ENCODE measurements at regions not wholly inside any gene's neighbourhood (a gene's known extent, or its start where the extent isn't known, plus 50 kb on each side); places are given as distances from the start of the nearest gene placed in this dataset.

DNA sequence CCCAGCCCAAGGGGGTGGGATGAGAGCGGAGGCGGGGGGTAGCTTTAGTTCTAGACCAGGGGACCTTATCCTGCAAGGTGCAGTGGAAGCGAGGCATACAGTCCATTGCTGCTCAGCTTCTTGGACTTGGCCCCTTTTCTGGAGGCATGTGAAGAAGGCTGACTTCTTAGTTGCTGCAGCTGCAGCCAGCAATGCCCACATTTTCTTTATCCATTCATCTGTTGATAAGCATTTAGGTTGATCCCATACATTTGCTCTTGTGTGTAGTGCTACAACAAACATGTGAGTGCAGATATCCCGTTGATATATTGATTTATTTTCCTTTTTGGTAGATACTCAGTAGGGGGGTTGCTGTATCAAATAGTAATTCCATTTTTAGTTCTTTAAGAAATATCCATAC, 461.2 kb upstream of the IMPG1 start:
- TF ChIP-seq, protein P1, sequence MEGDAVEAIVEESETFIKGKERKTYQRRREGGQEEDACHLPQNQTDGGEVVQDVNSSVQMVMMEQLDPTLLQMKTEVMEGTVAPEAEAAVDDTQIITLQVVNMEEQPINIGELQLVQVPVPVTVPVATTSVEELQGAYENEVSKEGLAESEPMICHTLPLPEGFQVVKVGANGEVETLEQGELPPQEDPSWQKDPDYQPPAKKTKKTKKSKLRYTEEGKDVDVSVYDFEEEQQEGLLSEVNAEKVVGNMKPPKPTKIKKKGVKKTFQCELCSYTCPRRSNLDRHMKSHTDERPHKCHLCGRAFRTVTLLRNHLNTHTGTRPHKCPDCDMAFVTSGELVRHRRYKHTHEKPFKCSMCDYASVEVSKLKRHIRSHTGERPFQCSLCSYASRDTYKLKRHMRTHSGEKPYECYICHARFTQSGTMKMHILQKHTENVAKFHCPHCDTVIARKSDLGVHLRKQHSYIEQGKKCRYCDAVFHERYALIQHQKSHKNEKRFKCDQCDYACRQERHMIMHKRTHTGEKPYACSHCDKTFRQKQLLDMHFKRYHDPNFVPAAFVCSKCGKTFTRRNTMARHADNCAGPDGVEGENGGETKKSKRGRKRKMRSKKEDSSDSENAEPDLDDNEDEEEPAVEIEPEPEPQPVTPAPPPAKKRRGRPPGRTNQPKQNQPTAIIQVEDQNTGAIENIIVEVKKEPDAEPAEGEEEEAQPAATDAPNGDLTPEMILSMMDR (IDR thresholded peaks at IDR 0.05; ENCODE audit: insufficient read depth, low read depth, low read length), result no peak
- ChIA-PET CTCF (no interaction called here), POLR2A (no interaction called here)
- DNase-seq (ENCODE audit: low read depth), result no peak
- no peak overlapping the region for H3K4me3 ChIP-seq (ENCODE audit: low read depth, low read length)
- H3K36me3 ChIP-seq (ENCODE audit: control insufficient read depth, insufficient read depth, low read length), result no peaks in the 10 kb centered on the region
- H3K27me3 ChIP-seq (ENCODE audit: control insufficient read depth, insufficient read depth, low read length), result no peaks in the 10 kb centered on the region

DNA sequence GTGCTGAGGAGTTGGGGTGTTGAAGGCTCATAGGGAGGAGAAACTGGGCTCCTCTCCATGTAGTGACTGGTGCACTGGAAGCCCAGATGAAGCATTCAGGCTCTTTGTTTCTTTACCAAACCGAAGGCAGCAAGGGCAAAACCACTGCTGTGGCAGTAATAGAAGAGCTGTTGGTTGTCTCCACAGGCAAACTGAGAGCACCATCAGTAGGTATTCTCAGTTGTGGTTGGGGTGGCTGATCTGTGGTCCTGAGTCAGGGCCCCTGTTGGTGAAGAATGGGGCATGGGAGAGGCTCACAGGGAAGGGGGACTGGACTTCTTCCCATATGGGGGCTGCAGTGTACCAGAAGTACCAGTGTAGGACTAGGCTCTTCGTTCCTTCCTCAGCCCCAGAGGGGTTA, 460.2 kb upstream of the IMPG1 start:
- no peaks in the 10 kb centered on the region for H3K36me3 ChIP-seq (ENCODE audit: control insufficient read depth, insufficient read depth, low read length)
- H3K27me3 ChIP-seq (ENCODE audit: control insufficient read depth, insufficient read depth, low read length), result no peaks in the 10 kb centered on the region
- no peak for DNase-seq (ENCODE audit: low read depth)
- H3K4me3 ChIP-seq (ENCODE audit: low read depth, low read length), result no peak overlapping the region
- TF ChIP-seq, protein P1 (IDR thresholded peaks at IDR 0.05; ENCODE audit: insufficient read depth, low read depth, low read length), result no peak
- CTCF ChIA-PET, result no interaction called here
- POLR2A ChIA-PET, result no interaction called here

DNA sequence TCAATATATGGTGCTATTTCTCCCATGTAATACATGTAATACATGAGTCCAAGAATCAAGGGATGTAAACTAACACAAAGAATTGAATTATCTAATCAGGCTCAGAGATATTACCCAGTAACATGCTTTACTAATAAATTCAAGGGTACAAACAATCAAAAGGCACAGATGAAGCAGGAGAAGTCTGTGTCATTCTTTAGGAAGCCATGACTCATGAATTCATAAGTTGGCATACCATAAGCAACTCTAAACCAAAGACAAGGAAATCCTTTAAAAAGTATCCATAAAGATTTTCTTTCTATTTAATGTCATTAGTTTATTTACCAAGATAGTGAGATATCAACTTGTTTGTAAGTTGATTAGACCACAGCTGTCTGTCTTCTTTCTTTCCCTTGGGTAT, 446.0 kb upstream of the IMPG1 start:
- POLR2A ChIA-PET, result no interaction called here
- Histone ChIP-seq H3K27me3 (ENCODE audit: control insufficient read depth, insufficient read depth, low read length) (no peaks in the 10 kb centered on the region), H3K4me3 (ENCODE audit: low read depth, low read length) (no peak overlapping the region), H3K36me3 (ENCODE audit: control insufficient read depth, insufficient read depth, low read length) (no peaks in the 10 kb centered on the region)
- CTCF ChIA-PET, result no interaction called here
- TF ChIP-seq, protein P1 (IDR thresholded peaks at IDR 0.05; ENCODE audit: insufficient read depth, low read depth, low read length), result no peak
- DNase-seq (ENCODE audit: low read depth), result no peak

DNA sequence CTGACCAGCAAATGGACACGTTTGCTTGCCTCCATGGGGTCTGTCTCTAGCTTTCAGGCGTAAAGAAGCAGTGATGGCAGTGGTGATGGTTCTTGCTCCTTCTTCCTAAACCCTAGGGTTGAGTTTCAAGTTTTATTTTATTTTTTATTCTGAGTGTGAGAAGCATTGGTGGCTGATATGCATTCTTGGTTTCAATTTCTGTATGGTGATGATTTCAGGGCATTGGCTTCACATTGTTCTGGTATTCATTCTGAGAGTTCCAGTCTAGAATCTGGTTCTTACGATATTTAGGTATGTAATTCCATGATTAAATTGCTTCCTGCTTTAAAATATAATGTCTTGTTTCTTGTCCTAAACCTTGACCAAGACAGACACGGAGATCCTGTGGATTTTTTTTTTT, 444.5 kb upstream of the IMPG1 start:
- CTCF ChIA-PET, result no interaction called here
- POLR2A ChIA-PET, result no interaction called here
- Histone ChIP-seq H3K27me3 (ENCODE audit: control insufficient read depth, insufficient read depth, low read length) (no peaks in the 10 kb centered on the region), H3K4me3 (ENCODE audit: low read depth, low read length) (no peak overlapping the region), H3K36me3 (ENCODE audit: control insufficient read depth, insufficient read depth, low read length) (no peaks in the 10 kb centered on the region)
- TF ChIP-seq, protein P1 (IDR thresholded peaks at IDR 0.05; ENCODE audit: insufficient read depth, low read depth, low read length), result no peak
- DNase-seq (ENCODE audit: low read depth), result no peak

DNA sequence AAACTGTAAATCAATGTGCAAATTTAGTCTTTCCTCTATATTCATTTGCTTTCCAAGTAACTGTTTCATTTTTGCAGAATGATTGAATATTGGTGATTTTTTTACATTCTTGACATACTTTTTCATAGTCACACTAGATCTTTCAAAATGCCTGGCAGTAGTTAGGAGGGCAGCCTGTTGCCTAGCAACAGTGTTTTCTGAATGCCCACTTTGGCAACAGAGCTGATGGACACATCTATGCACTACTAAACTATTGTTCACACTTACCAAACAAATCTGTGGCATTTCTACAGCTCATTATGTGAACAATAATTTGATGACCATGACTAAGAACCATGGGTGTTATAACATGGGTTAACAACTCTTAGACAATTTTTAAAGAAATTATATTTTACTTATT, 438.0 kb upstream of the IMPG1 start:
- no peak overlapping the region for H3K4me3 ChIP-seq (ENCODE audit: low read depth, low read length)
- H3K27me3 ChIP-seq (ENCODE audit: control insufficient read depth, insufficient read depth, low read length), result no peaks in the 10 kb centered on the region
- TF ChIP-seq, protein P1 (IDR thresholded peaks at IDR 0.05; ENCODE audit: insufficient read depth, low read depth, low read length), result no peak
- ChIA-PET POLR2A (no interaction called here), CTCF (interaction anchor here (0.7 kb wide), 1 partner anchor 18 kb away, joined by 3 read pairs; no protein-coding TSS in a partner anchor)
- no peak for DNase-seq (ENCODE audit: low read depth)
- no peaks in the 10 kb centered on the region for H3K36me3 ChIP-seq (ENCODE audit: control insufficient read depth, insufficient read depth, low read length)

All from BJ (cell line).